Erythroblast (primary cell): ENCODE measurements at regions not wholly inside any gene's neighbourhood (a gene's known extent, or its start where the extent isn't known, plus 50 kb on each side); places are given as distances from the start of the nearest gene placed in this dataset.

Experiments
- GATA1 ChIP-seq: IDR thresholded peaks from 2 replicates; pipeline ENCODE4 v1.6.1; 2011; ENCODE audit warnings: low read depth, mild to moderate bottlenecking, control low read depth, low read length, moderate library complexity
- POLR2A ChIP-seq: IDR thresholded peaks from 2 replicates; pipeline ENCODE4 v1.6.1; 2011; ENCODE audit warnings: mild to moderate bottlenecking, low read length

GRCh38 chr4:95694411-95694810 is 145.5 kb upstream of the PDHA2 start:
- no peak for TF ChIP-seq POLR2A
- no peak for TF ChIP-seq GATA1
